ENCODE measurements at regions not wholly inside any gene's neighbourhood (a gene's known extent, or its start where the extent isn't known, plus 50 kb on each side); places are given as distances from the start of the nearest gene placed in this dataset.

- no peaks in the 10 kb centered on the region for H3K27me3 ChIP-seq (ENCODE audit: insufficient read depth, low read length)
- H3K4me3 Mint-ChIP-seq = peak overlapping the region in 1 of 2 experiments; percentile 25; a peak in 2 of 5 replicates
- TF ChIP-seq CTCF (conservative IDR thresholded peaks at IDR 0.05) = no peak
- H2BK120ac ChIP-seq (ENCODE audit: low read depth, low read length, poor library complexity, severe bottlenecking) = no peak overlapping the region
- H2BK20ac ChIP-seq (ENCODE audit: low read depth, low read length, poor library complexity, severe bottlenecking) = no peak overlapping the region
- no peak overlapping the region for H2BK15ac ChIP-seq (ENCODE audit: low read depth, low read length)
- peaks cover 10% of the 10 kb centered on the region; the same call in 1 of the 2 replicates for H3K4me1 ChIP-seq (ENCODE audit: insufficient read depth, low read length)
- no peak overlapping the region for H4K5ac ChIP-seq (ENCODE audit: insufficient read length, low read depth, low read length)
- H3K14ac ChIP-seq (ENCODE audit: insufficient read depth, low read length) = no peak overlapping the region
- H2BK5ac ChIP-seq (ENCODE audit: insufficient read length, low read length) = no peak overlapping the region
- no peaks in the 10 kb centered on the region for H3K79me2 ChIP-seq (ENCODE audit: insufficient read depth, low read length)
- peak overlapping the region; percentile 89 for H3K27ac ChIP-seq (ENCODE audit: insufficient read length, low read depth, low read length)
- no peak for DNase-seq
- peaks cover 0 to 27% (median 15%) of the 10 kb centered on the region in 3 experiments for H3K36me3 Mint-ChIP-seq (ENCODE audit: insufficient read depth in 1 of 3, low read depth in 3 of 3)
- H3K56ac ChIP-seq (ENCODE audit: insufficient read length, low read depth, low read length) = no peak overlapping the region
- H3K4me1 Mint-ChIP-seq = peaks cover 36 to 40% of the 10 kb centered on the region in 2 experiments
- H3K9me3 Mint-ChIP-seq = peaks cover 0 to 11% of the 10 kb centered on the region in 2 experiments
- H3K9ac ChIP-seq (ENCODE audit: extremely low read depth, insufficient read length, low read length) = no peak overlapping the region
- no peak overlapping the region for H3K18ac ChIP-seq (ENCODE audit: insufficient read length, low read depth, low read length)
- no peak overlapping the region for H3K23ac ChIP-seq (ENCODE audit: insufficient read length, low read depth, low read length)
- no peaks in the 10 kb centered on the region for H4K20me1 ChIP-seq (ENCODE audit: control insufficient read depth, insufficient read depth, insufficient read length)
- H3K79me1 ChIP-seq (ENCODE audit: insufficient read depth, low read depth, low read length, poor library complexity, severe bottlenecking) = no peaks in the 10 kb centered on the region
- H3K27ac Mint-ChIP-seq = peak overlapping the region; percentile 96 to 99 (median 98)
- peak overlapping the region; percentile 22 for H2BK12ac ChIP-seq (ENCODE audit: insufficient read length, low read depth, low read length)
- H3K27me3 Mint-ChIP-seq (ENCODE audit: low read depth) = no peaks in the 10 kb centered on the region; the same call in 1 of the 2 replicates
- H3T11ph ChIP-seq (ENCODE audit: low read length) = no peak overlapping the region
- H3K23me2 ChIP-seq (ENCODE audit: insufficient read length, low read depth, low read length, poor library complexity, severe bottlenecking) = peaks cover 2% of the 10 kb centered on the region
- H4K8ac ChIP-seq (replicated peaks; ENCODE audit: insufficient read length, low read depth, low read length) = no peak overlapping the region
- no peak overlapping the region for H2AK5ac ChIP-seq (ENCODE audit: insufficient read length, low read length)
- peaks cover 5% of the 10 kb centered on the region for H3K9me3 ChIP-seq (ENCODE audit: control insufficient read depth, low read depth, low read length)
- H3K4me2 ChIP-seq (ENCODE audit: insufficient read depth, insufficient read length, low read length) = no peak overlapping the region
- H3K4ac ChIP-seq (ENCODE audit: low read depth, low read length) = no peak overlapping the region
- H4K91ac ChIP-seq (ENCODE audit: insufficient read length, low read depth, low read length) = no peak overlapping the region
- WGBS (ENCODE audit: extremely low coverage, insufficient read length, low lambda C conversion rate) = no CpG with 5 or more reads among the region's 8 CpGs
- H2AFZ ChIP-seq (ENCODE audit: low read length) = no peak overlapping the region
Measured at GRCh38 chr6:164345806-164346496, 931.4 kb downstream of the QKI start.

Measured in H9 (cell line).